Type B pancreatic cell (in vitro differentiated cells): ENCODE measurements at regions not wholly inside any gene's neighbourhood (a gene's known extent, or its start where the extent isn't known, plus 50 kb on each side); places are given as distances from the start of the nearest gene placed in this dataset.

Experiments used
- DNase-seq: peaks from one replicate; pipeline ENCODE4 v3.0.0; 2021; ENCODE audit warnings: mixed read lengths; ENCODE audit not compliant: unreplicated experiment; ENCODE audit errors: extremely low spot score
- H3K27ac Mint-ChIP-seq: 2 replicates; pipeline ENCODE4 v1.8.0; 2021; ENCODE audit warnings: mild to moderate bottlenecking, mixed read lengths
- H3K27me3 Mint-ChIP-seq: 2 replicates; pipeline ENCODE4 v1.8.0; 2021; ENCODE audit warnings: mixed read lengths
- H3K36me3 Mint-ChIP-seq: 2 replicates; pipeline ENCODE4 v1.8.0; 2021; ENCODE audit warnings: mixed read lengths
- H3K4me1 Mint-ChIP-seq: one replicate; pipeline ENCODE4 v1.8.0; 2021; ENCODE audit warnings: mixed read lengths; ENCODE audit not compliant: unreplicated experiment
- H3K4me3 Mint-ChIP-seq: 2 replicates; pipeline ENCODE4 v1.8.0; 2021; ENCODE audit warnings: mild to moderate bottlenecking, mixed read lengths
- H3K9me3 Mint-ChIP-seq: 2 replicates; pipeline ENCODE4 v1.8.0; 2021; ENCODE audit warnings: mixed read lengths
- TF ChIP-seq, protein P1 (sequence below): fragments of 200-600 bp; sonication (generic); conservative IDR thresholded peaks from 2 replicates; pipeline ENCODE4 v1.5.0; 2021; ENCODE audit warnings: antibody characterized with exemption, mild to moderate bottlenecking

DNA sequence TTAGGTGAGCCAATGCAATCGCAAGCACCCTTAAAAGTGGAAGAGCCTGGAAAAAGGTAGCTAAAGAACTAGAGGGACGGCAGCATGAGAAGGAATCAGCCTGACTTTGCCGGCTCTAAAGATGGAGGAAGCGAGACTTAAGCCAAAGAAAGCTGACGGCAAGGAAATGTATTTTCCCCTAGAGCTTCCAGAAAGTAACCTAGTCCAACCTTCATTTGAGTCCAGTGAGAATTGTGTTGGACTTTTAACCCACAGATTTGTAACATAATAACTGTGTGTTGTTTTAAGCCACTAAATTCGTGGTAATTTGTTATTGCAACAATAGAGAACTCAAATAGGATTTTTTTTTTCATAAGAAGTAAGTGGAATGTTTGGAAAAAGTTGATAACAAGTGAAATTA is 212.7 kb upstream of the C1QTNF7 start:
- H3K4me3 Mint-ChIP-seq: no peak overlapping the region
- no peaks in the 10 kb centered on the region for H3K36me3 Mint-ChIP-seq
- peaks cover 3% of the 10 kb centered on the region for H3K27me3 Mint-ChIP-seq
- H3K9me3 Mint-ChIP-seq: no peaks in the 10 kb centered on the region
- DNase-seq: no peak
- no peak overlapping the region for H3K27ac Mint-ChIP-seq
- no peaks in the 10 kb centered on the region for H3K4me1 Mint-ChIP-seq
- TF ChIP-seq, protein P1, sequence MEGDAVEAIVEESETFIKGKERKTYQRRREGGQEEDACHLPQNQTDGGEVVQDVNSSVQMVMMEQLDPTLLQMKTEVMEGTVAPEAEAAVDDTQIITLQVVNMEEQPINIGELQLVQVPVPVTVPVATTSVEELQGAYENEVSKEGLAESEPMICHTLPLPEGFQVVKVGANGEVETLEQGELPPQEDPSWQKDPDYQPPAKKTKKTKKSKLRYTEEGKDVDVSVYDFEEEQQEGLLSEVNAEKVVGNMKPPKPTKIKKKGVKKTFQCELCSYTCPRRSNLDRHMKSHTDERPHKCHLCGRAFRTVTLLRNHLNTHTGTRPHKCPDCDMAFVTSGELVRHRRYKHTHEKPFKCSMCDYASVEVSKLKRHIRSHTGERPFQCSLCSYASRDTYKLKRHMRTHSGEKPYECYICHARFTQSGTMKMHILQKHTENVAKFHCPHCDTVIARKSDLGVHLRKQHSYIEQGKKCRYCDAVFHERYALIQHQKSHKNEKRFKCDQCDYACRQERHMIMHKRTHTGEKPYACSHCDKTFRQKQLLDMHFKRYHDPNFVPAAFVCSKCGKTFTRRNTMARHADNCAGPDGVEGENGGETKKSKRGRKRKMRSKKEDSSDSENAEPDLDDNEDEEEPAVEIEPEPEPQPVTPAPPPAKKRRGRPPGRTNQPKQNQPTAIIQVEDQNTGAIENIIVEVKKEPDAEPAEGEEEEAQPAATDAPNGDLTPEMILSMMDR: no peak

DNA sequence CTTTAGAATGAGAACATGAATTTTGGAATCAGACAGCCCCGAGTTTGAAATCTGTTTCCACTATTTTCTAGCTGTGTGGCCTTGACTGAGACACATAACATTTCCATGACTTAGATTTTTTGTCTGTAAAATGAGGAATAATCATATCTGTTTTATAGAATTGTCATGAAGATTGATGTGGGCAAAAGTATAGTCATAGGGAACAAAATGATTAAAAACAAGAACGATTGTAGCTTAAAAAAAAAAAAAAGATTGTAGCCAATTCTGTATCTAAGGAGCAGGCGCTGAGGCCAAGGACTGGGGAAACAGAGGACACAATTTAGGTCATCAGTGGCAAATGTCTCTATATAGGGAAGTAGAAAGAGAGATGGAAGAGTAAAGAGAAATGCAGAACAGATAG is 201.6 kb upstream of the C1QTNF7 start:
- H3K4me1 Mint-ChIP-seq: no peaks in the 10 kb centered on the region
- no peaks in the 10 kb centered on the region for H3K9me3 Mint-ChIP-seq
- no peak overlapping the region for H3K4me3 Mint-ChIP-seq
- H3K27me3 Mint-ChIP-seq: no peaks in the 10 kb centered on the region
- no peak overlapping the region for H3K27ac Mint-ChIP-seq
- no peaks in the 10 kb centered on the region for H3K36me3 Mint-ChIP-seq
- DNase-seq: no peak
- TF ChIP-seq, protein P1: no peak

DNA sequence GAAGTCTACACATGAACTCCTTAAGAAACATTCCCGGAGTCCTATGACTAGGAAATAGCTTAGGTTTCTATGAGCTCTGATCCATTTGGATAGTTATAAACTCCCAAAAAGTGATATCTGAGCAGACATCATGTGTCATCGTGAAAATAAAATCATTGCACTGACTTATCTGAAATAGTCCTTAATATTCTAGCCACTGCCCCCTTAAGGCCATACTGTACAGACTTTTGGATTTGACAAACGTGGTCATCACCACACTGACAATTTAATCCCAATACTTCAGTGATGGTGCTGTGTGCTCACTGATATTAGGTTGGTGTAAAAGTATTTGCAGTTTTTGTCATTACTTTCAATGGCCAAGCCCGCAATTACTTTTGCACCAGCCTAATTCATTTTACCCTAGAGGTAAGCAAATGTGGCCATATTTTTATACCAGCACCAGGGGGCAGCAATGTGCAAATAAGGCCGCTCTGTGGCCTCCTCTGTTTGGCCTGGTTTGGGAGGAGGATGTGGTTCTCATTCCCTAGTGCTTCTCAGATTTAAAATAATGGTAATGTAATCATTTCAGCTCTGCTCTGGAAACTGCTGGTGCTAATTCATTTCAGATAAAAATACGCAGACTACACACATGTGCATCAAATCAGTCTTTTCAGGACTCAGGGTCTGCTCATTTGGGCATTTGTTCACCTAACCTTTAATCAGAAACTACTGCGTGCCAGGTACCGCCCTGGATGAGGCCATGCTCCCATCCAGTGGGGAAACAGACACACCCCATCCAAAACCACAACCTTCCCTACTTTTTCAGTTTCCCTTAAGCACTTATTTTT is 196.4 kb upstream of the C1QTNF7 start:
- peaks cover 29% of the 10 kb centered on the region for H3K4me1 Mint-ChIP-seq
- no peaks in the 10 kb centered on the region for H3K27me3 Mint-ChIP-seq
- TF ChIP-seq, protein P1: peak; percentile 84
- no peaks in the 10 kb centered on the region for H3K36me3 Mint-ChIP-seq
- peak overlapping the region; percentile 28 for H3K4me3 Mint-ChIP-seq
- no peaks in the 10 kb centered on the region for H3K9me3 Mint-ChIP-seq
- peak; percentile 76 for DNase-seq
- H3K27ac Mint-ChIP-seq: no peak overlapping the region

DNA sequence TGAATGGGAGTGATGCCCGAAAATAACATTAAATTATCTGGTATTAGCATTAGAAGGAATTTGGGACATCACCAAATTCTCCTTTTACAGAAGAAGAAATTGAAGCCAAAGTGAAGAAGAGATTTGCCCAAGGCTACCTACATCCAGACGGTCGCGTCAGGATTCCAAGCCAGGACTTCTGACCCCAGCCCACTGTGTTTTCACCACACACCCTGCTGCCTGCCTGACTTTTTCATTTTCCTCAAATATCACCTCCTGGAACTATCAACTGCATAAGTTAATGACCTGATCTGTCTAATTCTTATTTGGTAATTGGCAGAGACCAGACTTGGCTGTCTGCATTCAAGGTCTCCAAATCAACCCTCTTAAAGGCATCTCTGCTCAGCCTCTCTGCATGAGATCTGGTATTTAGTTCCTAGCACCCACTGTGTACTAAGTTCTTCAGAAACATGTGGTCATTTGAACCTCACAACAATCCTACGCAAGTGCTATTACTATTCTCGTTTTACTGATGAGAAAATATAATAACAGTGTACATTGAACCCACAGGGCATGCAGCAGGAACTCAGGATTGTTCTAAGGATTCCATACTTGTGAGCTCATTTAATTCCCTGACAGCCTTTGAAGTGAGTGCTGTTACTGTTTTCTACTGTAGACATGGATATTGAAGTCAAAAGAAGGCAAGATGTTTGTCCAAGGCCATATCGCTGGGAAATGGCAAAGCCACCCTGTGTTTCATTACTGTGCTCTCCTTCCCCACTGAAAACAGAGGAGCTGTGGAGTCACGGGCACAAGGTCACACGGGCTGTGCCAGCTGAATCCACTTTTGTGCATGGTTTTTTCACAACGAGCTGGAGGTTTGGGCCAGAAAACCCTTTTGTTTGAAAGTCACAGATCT is 195.2 kb upstream of the C1QTNF7 start:
- TF ChIP-seq, protein P1: no peak
- no peak for DNase-seq
- H3K4me3 Mint-ChIP-seq: peak overlapping the region; percentile 45
- H3K36me3 Mint-ChIP-seq: no peaks in the 10 kb centered on the region
- H3K9me3 Mint-ChIP-seq: no peaks in the 10 kb centered on the region
- peaks cover 29% of the 10 kb centered on the region for H3K4me1 Mint-ChIP-seq
- peak overlapping the region; percentile 64 for H3K27ac Mint-ChIP-seq
- H3K27me3 Mint-ChIP-seq: no peaks in the 10 kb centered on the region

DNA sequence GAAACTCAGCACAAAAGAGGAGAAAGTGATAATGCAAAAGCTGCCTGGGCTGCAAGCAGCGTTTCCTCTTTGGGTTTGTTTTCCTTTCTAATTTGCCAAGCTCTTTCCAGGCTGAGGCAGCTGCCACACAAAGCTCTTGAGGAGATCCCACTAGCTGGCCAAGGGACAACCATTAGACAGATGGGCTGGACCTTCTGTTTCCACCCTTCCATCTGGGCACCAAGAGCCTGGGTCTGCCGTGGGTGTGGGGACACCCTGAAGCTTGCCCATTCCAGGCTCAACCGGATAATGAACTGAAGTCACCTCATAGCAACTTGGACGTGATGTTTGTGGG is 194.6 kb upstream of the C1QTNF7 start:
- no peak for DNase-seq
- H3K36me3 Mint-ChIP-seq: no peaks in the 10 kb centered on the region
- H3K27ac Mint-ChIP-seq: peak overlapping the region; percentile 64
- no peak overlapping the region for H3K4me3 Mint-ChIP-seq
- peaks cover 29% of the 10 kb centered on the region for H3K4me1 Mint-ChIP-seq
- no peaks in the 10 kb centered on the region for H3K9me3 Mint-ChIP-seq
- no peaks in the 10 kb centered on the region for H3K27me3 Mint-ChIP-seq
- TF ChIP-seq, protein P1: no peak
